Omental fat pad (tissue), 3 donors: ENCODE measurements at regions not wholly inside any gene's neighbourhood (a gene's known extent, or its start where the extent isn't known, plus 50 kb on each side); places are given as distances from the start of the nearest gene placed in this dataset.

Experiments
- ATAC-seq: fragments of 150-250 bp; one replicate; pipeline ENCODE4 v1.9.1; 2016; ENCODE audit warnings: mild to moderate bottlenecking, moderate library complexity; ENCODE audit not compliant: low FRiP score
- DNase-seq: peaks from one replicate; pipeline ENCODE4 v3.0.0-alpha.2; 2019; ENCODE audit warnings: low spot score
- CTCF ChIP-seq, 3 donors: fragments of 450-650 bp; IDR thresholded peaks; one replicate each; pipeline ENCODE4 v1.5.1; 2016 to 2017; ENCODE audit warnings: antibody characterized with exemption in 3 of 3, mild to moderate bottlenecking in 3 of 3, moderate library complexity in 2 of 3

GRCh38 chrX:110472265-110472664 is 113.6 kb downstream of the RTL9 start:
- TF ChIP-seq CTCF (IDR thresholded peaks at IDR 0.05) = no peak
- DNase-seq (no peak), ATAC-seq (no peak)

DNA sequence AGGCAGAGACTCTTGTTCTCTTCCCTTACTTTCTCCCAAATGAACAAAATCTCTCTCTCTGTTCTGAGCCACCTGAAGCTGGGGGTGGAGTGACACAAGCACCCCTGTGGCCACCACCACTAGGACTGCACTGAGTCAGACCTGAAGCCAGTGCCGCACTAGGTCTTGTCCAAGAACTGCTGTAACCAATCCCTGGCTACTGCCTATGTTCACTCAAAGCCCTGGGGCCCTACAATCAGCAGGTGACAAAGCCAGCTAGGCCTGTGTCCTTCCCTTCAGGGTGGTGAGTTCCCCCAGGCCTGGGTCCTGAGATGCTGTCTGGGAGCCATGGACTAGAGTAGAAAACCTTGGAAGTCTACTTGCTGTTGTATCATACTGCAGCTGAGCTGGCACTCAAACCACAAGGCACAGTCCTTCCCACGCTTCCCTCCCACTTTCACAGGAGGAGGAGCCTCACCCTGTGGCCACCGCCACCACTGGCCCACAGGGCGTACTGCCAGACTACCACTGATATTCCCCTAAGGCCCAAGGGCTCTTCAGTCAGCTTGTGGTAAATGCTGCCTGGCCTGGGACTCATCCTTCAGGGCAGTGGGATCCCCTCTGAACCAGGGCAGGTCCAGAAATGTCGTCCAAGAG is 119.1 kb downstream of the RTL9 start:
- ATAC-seq = no peak
- no peak for DNase-seq
- TF ChIP-seq CTCF (IDR thresholded peaks at IDR 0.05) = no peak

- no peak for DNase-seq
- no peak for TF ChIP-seq CTCF (IDR thresholded peaks at IDR 0.05)
- ATAC-seq = no peak
These were observed 133.4 kb downstream of the RTL9 start for GRCh38 chrX:110491846-110492620.

GRCh38 chrX:110504947-110505346 is 146.3 kb downstream of the RTL9 start:
- ATAC-seq (no peak), DNase-seq (no peak)
- TF ChIP-seq CTCF (IDR thresholded peaks at IDR 0.05) = no peak

GRCh38 chrX:110509755-110510532 is 151.3 kb downstream of the RTL9 start:
- no peak for DNase-seq
- TF ChIP-seq CTCF (IDR thresholded peaks at IDR 0.05) = no peak
- no peak for ATAC-seq

DNA sequence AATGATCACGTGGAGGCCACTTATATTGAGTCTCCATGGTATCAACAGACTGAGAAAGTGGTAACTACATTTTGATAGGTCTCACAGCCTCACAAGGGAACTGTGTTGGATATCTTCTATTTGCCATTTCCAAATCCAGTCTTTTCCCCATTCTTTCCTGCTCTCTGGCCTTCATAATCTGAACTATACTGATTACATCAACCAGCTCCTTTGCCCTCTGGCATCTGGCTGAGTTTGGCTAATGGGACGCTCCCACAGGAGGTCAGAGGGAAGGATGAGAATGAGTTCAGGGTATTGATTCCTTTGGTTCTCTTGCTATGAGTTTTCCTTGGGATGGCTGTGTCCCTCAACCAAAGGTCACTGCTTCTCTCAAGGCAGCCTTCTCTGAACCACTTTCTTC is 152.6 kb downstream of the RTL9 start:
- ATAC-seq (no peak), DNase-seq (no peak)
- TF ChIP-seq CTCF (IDR thresholded peaks at IDR 0.05) = no peak
